H9 (cell line): ENCODE measurements at regions not wholly inside any gene's neighbourhood (a gene's known extent, or its start where the extent isn't known, plus 50 kb on each side); places are given as distances from the start of the nearest gene placed in this dataset.

ENCODE experiments used
- DNase-seq: peaks from one replicate; pipeline ENCODE4 v3.0.0-alpha.2; 2017
- H2AFZ ChIP-seq: one replicate; pipeline ENCODE4 v1.6.1; 2013; ENCODE audit warnings: mild to moderate bottlenecking, low read length, control low read depth, moderate library complexity
- H2AK5ac ChIP-seq: 2 replicates; pipeline ENCODE4 v1.6.1; 2013; ENCODE audit warnings: low read length, control low read depth, mixed read lengths; ENCODE audit not compliant: insufficient read length
- H2BK120ac ChIP-seq: one replicate; pipeline ENCODE4 v1.6.1; 2013; ENCODE audit warnings: low read depth, mild to moderate bottlenecking, low read length, control low read depth, inconsistent platforms; ENCODE audit not compliant: poor library complexity, severe bottlenecking
- H2BK12ac ChIP-seq: 2 replicates; pipeline ENCODE4 v1.6.1; 2013; ENCODE audit warnings: low read length, control low read depth, mixed read lengths, low read depth; ENCODE audit not compliant: insufficient read length
- H2BK15ac ChIP-seq: 2 replicates; pipeline ENCODE4 v1.6.1; 2013; ENCODE audit warnings: low read depth, low read length, control low read depth
- H2BK20ac ChIP-seq: one replicate; pipeline ENCODE4 v1.6.1; 2013; ENCODE audit warnings: low read depth, mild to moderate bottlenecking, low read length, control low read depth, inconsistent platforms; ENCODE audit not compliant: poor library complexity, severe bottlenecking
- H2BK5ac ChIP-seq: 2 replicates; pipeline ENCODE4 v1.6.1; 2013; ENCODE audit warnings: low read length, control low read depth, mixed read lengths; ENCODE audit not compliant: insufficient read length
- H3K14ac ChIP-seq: 2 replicates; pipeline ENCODE4 v1.6.1; 2013; ENCODE audit warnings: low read length, control low read depth; ENCODE audit not compliant: insufficient read depth
- H3K18ac ChIP-seq: 2 replicates; pipeline ENCODE4 v1.6.1; 2013; ENCODE audit warnings: low read depth, mild to moderate bottlenecking, mixed read lengths, low read length, control low read depth; ENCODE audit not compliant: insufficient read length
- H3K23ac ChIP-seq: 2 replicates; pipeline ENCODE4 v1.6.1; 2013; ENCODE audit warnings: low read length, control low read depth, mixed read lengths, low read depth; ENCODE audit not compliant: insufficient read length
- H3K23me2 ChIP-seq: 2 replicates; pipeline ENCODE4 v1.6.1; 2013; ENCODE audit warnings: low read depth, mild to moderate bottlenecking, mixed read lengths, low read length, control low read depth; ENCODE audit not compliant: insufficient read length, poor library complexity, severe bottlenecking
- H3K27ac ChIP-seq: 2 replicates; pipeline ENCODE4 v1.5.1; 2013; ENCODE audit warnings: low read length, control low read depth, mixed read lengths, low read depth; ENCODE audit not compliant: insufficient read length
- H3K27me3 ChIP-seq: 2 replicates; pipeline ENCODE4 v1.6.1; 2013; ENCODE audit warnings: low read length, control low read depth, inconsistent platforms; ENCODE audit not compliant: insufficient read depth
- H3K4ac ChIP-seq: 2 replicates; pipeline ENCODE4 v1.6.1; 2013; ENCODE audit warnings: low read depth, mild to moderate bottlenecking, control low read depth, inconsistent platforms, low read length, moderate library complexity
- H3K4me1 ChIP-seq: 2 replicates; pipeline ENCODE4 v1.6.1; 2013; ENCODE audit warnings: low read length, control low read depth, inconsistent platforms; ENCODE audit not compliant: insufficient read depth
- H3K4me2 ChIP-seq: 2 replicates; pipeline ENCODE4 v1.6.1; 2013; ENCODE audit warnings: low read length, control low read depth, mixed read lengths; ENCODE audit not compliant: insufficient read length, insufficient read depth
- H3K56ac ChIP-seq: 2 replicates; pipeline ENCODE4 v1.6.1; 2013; ENCODE audit warnings: low read depth, mild to moderate bottlenecking, mixed read lengths, low read length, control low read depth; ENCODE audit not compliant: insufficient read length
- H3K79me1 ChIP-seq: 2 replicates; pipeline ENCODE4 v1.6.1; 2013; ENCODE audit warnings: low read depth, mild to moderate bottlenecking, moderate library complexity, low read length, control low read depth, inconsistent platforms; ENCODE audit not compliant: insufficient read depth, poor library complexity, severe bottlenecking
- H3K79me2 ChIP-seq: 2 replicates; pipeline ENCODE4 v1.6.1; 2013; ENCODE audit warnings: low read length, control low read depth, inconsistent platforms; ENCODE audit not compliant: insufficient read depth
- H3K9ac ChIP-seq: 2 replicates; pipeline ENCODE4 v1.6.1; 2013; ENCODE audit warnings: low read length, control low read depth, mixed read lengths; ENCODE audit not compliant: insufficient read length; ENCODE audit errors: extremely low read depth
- H3K9me3 ChIP-seq: one replicate; pipeline ENCODE4 v1.6.1; 2013; ENCODE audit warnings: low read depth, low read length, inconsistent platforms; ENCODE audit not compliant: control insufficient read depth
- H3T11ph ChIP-seq: one replicate; pipeline ENCODE4 v1.6.1; 2013; ENCODE audit warnings: mild to moderate bottlenecking, low read length, control low read depth, inconsistent platforms
- H4K20me1 ChIP-seq: one replicate; pipeline ENCODE4 v1.6.1; 2013; ENCODE audit not compliant: control insufficient read depth, insufficient read length, insufficient read depth
- H4K5ac ChIP-seq: 2 replicates; pipeline ENCODE4 v1.6.1; 2013; ENCODE audit warnings: low read depth, mild to moderate bottlenecking, mixed read lengths, low read length, control low read depth; ENCODE audit not compliant: insufficient read length
- H4K8ac ChIP-seq: replicated peaks from 2 replicates; pipeline ENCODE4 v1.6.1; 2013; ENCODE audit warnings: low read length, control low read depth, mixed read lengths, low read depth; ENCODE audit not compliant: insufficient read length
- H4K91ac ChIP-seq: 2 replicates; pipeline ENCODE4 v1.6.1; 2013; ENCODE audit warnings: low read depth, mild to moderate bottlenecking, moderate library complexity, mixed read lengths, low read length, control low read depth; ENCODE audit not compliant: insufficient read length
- H3K27ac Mint-ChIP-seq, 3 experiments: 2 replicates in 2 of 3; 3 replicates in 1 of 3; pipeline ENCODE4 v1.8.0; 2020 to 2021; ENCODE audit warnings: mixed read lengths in 3 of 3, mild to moderate bottlenecking in 1 of 3, moderate library complexity in 1 of 3
- H3K27me3 Mint-ChIP-seq: 2 replicates; pipeline ENCODE4 v1.8.0; 2021; ENCODE audit warnings: low read depth, mild to moderate bottlenecking, moderate library complexity, mixed read lengths
- H3K36me3 Mint-ChIP-seq, 3 experiments: 2 replicates in 2 of 3; 3 replicates in 1 of 3; pipeline ENCODE4 v1.8.0; 2020 to 2021; ENCODE audit warnings: low read depth in 3 of 3, mixed read lengths in 3 of 3; ENCODE audit not compliant: insufficient read depth in 1 of 3
- H3K4me1 Mint-ChIP-seq, 2 experiments: 2 replicates each; pipeline ENCODE4 v1.8.0; 2020; ENCODE audit warnings: mixed read lengths in 2 of 2
- H3K4me3 Mint-ChIP-seq, 2 experiments: 2 replicates in 1 of 2; 3 replicates in 1 of 2; pipeline ENCODE4 v1.8.0; 2020 to 2021; ENCODE audit warnings: mild to moderate bottlenecking in 2 of 2, mixed read lengths in 2 of 2, moderate library complexity in 1 of 2
- H3K9me3 Mint-ChIP-seq, 2 experiments: 2 replicates in 1 of 2; 3 replicates in 1 of 2; pipeline ENCODE4 v1.8.0; 2020; ENCODE audit warnings: mild to moderate bottlenecking in 2 of 2, mixed read lengths in 2 of 2, moderate library complexity in 1 of 2
- WGBS: extraction: QIAGEN DNeasy Blood & Tissue Kit; methylation state at CpG from one replicate; pipeline ENCODE4 v1.1.7; 2013; ENCODE audit warnings: missing lambda C conversion rate, low lambda C conversion rate, mixed read lengths; ENCODE audit not compliant: insufficient read length; ENCODE audit errors: extremely low coverage; 5-methylcytosine and 5-hydroxymethylcytosine counted together
- TF ChIP-seq, protein P1 (sequence below): fragments of 200-600 bp; sonication (generic); conservative IDR thresholded peaks from 3 replicates; pipeline ENCODE4 v1.8.0; 2021; ENCODE audit warnings: antibody characterized with exemption, mild to moderate bottlenecking

DNA sequence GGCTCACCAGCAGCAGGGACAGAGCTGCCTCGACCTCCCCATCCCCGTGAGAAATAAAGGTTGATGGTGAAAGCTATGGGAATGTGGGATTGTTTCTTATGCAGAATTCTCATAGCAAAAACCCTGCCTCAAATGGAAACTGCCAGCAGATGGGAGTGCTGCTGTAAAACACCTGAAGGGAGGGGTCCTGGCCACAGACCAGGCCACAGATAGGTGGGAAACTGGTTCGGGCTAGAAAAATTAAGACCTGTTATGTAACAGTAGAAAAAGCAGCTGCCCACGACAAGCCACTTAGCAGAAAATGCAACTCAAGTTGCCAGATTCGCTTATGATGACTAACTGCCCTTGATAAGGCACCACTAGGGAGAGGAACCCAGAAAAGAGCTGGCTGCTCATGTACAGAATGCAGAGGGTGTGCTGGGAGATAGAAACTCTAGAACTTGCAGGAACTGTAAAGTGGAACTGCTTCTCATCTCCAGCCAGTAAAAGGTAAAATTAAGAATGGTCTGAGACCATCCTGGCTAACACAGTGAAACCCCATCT lies 114.5 kb upstream of the SALL3 start:
- Histone ChIP-seq H2BK20ac (no peak overlapping the region), H2BK5ac (no peak overlapping the region), H2BK120ac (no peak overlapping the region), H2BK12ac (no peak overlapping the region), H3K79me1 (no peaks in the 10 kb centered on the region), H3K79me2 (no peaks in the 10 kb centered on the region), H3K9me3 (no peaks in the 10 kb centered on the region), H3K27ac (no peak overlapping the region), H4K8ac (no peak overlapping the region), H3K23ac (no peak overlapping the region), H2AK5ac (no peak overlapping the region), H2BK15ac (no peak overlapping the region), H4K91ac (no peak overlapping the region), H3K23me2 (no peaks in the 10 kb centered on the region), H3T11ph (no peak overlapping the region), H4K20me1 (no peaks in the 10 kb centered on the region), H3K18ac (no peak overlapping the region), H4K5ac (no peak overlapping the region), H2AFZ (no peak overlapping the region), H3K14ac (no peak overlapping the region), H3K9ac (no peak overlapping the region), H3K4ac (no peak overlapping the region), H3K4me1 (no peaks in the 10 kb centered on the region), H3K56ac (no peak overlapping the region), H3K27me3 (no peaks in the 10 kb centered on the region), H3K4me2 (no peak overlapping the region)
- no peak for DNase-seq
- no CpG with 5 or more reads among the region's 5 CpGs for WGBS
- no peak overlapping the region for H3K27ac Mint-ChIP-seq
- H3K27me3 Mint-ChIP-seq: peaks cover 11% of the 10 kb centered on the region
- no peak overlapping the region for H3K4me3 Mint-ChIP-seq
- H3K4me1 Mint-ChIP-seq: peaks cover 4 to 5% of the 10 kb centered on the region in 2 experiments; a peak in 2 of 4 replicates
- H3K36me3 Mint-ChIP-seq: no peaks in the 10 kb centered on the region
- TF ChIP-seq, protein P1, sequence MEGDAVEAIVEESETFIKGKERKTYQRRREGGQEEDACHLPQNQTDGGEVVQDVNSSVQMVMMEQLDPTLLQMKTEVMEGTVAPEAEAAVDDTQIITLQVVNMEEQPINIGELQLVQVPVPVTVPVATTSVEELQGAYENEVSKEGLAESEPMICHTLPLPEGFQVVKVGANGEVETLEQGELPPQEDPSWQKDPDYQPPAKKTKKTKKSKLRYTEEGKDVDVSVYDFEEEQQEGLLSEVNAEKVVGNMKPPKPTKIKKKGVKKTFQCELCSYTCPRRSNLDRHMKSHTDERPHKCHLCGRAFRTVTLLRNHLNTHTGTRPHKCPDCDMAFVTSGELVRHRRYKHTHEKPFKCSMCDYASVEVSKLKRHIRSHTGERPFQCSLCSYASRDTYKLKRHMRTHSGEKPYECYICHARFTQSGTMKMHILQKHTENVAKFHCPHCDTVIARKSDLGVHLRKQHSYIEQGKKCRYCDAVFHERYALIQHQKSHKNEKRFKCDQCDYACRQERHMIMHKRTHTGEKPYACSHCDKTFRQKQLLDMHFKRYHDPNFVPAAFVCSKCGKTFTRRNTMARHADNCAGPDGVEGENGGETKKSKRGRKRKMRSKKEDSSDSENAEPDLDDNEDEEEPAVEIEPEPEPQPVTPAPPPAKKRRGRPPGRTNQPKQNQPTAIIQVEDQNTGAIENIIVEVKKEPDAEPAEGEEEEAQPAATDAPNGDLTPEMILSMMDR: no peak
- H3K9me3 Mint-ChIP-seq: no peaks in the 10 kb centered on the region; a peak in 1 of 5 replicates
